NCI-H1417 (cell line): ENCODE measurements at regions not wholly inside any gene's neighbourhood (a gene's known extent, or its start where the extent isn't known, plus 50 kb on each side); places are given as distances from the start of the nearest gene placed in this dataset.

Source experiments
- DNase-seq, 3 experiments: peaks; one replicate each; lab custom pipeline; 2025; lab: John Stamatoyannopoulos, UW

DNA sequence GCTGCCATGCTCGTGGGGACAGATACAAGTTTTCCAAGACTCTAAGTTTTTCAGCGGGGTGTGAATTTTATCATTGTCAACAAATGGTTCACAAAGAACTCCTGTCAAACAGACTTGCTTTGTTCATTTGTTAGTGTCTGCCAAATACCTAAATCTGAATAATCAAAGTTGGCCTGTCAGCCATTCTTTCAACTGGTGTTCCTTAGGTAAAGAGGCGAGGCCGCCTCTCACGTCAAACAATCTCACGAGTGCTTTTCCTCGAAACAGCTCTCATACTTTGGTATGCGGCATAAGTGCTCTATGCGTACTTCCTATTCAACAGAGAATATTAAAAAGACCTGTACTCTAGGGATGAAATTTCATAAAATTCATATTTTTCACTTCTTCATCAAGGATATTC is 51.4 kb upstream of the KANK4 start:
- DNase-seq: no peak

DNA sequence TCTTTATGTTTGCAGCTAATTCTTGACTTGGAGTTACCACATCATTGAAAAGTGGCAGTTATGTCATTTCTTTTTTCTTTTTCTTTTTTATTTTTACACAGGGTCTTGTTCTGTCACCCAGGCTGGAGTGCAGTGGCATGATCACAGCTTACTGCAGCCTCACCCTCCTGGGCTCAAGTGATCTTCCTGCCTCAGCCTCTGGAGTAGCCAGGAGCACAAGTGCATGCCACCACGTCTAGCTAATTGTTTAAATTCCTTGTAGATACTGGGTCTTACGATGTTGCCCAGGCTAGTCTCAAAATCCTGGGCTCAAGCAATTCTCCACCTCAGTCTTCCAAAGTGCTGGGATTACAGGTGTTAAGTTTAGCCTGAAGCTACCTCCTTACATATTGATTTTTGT is 52.1 kb upstream of the KANK4 start:
- no peak for DNase-seq

DNA sequence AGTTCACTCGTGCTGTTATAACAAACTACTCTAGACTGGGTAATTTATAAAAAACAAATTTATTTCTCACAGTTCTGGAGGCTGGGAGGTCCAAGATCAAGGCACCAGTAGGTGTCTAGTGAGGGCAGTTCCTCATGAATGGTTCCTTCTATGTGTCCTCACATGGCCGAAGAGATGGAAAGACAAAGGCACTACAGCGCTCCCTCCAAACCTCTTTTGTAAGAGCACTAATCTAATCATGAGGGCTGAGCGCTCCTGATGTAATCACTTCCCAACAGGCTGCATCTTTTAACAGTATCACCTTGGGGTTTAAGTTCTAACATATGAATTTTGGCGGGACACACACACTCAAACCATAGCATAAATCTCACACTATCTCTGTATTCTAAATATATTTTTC is 54.0 kb upstream of the KANK4 start:
- no peak for DNase-seq

DNA sequence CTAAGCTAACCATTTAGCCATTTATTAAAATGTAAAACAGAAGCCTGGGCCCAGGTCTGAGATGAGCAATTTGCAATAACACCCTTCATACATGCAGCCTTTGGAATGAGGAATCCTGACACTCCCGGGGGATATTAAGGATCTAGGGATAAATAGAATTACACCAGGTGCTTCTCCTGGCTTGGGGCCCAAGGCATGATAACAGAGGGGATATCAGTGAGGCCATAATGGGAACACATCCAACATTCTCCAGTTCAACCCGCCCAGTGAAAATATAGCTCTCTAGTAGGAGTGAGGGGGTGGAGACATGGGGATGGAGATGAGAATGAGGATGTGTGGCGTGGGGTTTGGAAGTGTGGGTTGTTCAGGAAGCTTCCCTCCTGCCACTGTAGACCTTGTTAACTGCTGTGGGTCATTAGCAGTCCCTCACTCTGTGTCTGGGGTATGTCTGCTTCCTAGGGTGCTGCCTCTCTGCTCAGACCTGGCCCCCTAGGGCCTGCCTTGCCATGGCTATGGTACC is 57.9 kb upstream of the KANK4 start:
- DNase-seq: no peak

DNA sequence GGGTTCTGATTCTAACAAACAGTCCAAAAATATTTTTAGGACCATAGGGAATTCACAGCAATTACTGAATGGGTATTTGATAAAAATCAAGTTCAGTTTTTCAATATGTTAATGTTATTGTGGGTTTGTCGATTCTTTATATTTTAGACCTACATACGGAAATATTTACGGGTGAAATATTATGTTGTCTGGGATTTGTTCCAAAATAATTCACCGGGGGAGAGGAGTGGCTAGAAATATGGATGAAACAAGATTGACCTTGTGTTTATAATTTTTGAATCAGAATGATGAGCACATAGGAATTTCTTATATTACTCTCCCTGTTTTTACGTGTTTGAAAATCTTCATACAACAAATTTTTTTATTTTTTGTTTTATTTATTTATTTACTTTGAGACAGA is 56.7 kb upstream of the USP1 start:
- no peak for DNase-seq

DNA sequence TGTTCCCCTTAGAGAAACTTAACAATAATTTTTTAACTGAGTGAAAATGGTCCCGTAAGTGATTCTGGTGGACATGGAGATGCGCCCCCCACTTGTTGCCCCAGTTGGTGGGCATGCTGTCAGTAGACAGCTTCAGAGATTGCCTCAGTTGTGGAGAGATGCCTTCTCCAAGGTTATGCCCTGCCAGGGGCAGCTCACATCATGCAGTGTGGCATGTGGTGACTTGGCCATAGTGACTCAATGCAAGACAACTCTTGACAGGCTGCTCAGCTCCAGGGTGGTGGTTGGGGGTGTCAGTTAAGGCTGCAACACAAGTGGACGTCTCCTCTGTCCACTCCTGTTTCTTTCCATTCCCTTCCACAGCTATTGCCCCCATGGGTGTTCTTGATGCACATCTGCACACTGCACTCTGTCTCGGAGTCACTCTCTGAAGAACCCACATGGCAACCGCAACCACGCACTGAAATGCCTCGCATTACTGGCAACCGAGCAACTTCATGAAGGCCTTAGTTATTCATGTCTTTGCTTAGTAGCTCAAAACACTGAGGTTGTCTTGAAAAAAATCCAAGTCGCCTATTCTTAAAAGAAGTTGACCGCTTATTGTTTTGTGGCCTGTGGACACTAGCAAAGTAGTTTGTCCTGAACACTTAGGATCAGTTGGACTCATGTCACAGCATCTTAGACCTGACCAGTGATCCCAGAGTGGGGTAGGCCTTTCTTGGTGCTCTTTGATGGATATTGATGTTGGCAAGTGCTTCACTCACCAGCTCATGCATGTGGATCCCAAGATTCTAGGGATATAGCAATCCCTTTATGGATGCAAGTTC is 54.8 kb upstream of the USP1 start:
- DNase-seq: no peak

- no peak for DNase-seq
Observed at GRCh38 chr1:62382658-62382955, 54.2 kb upstream of the USP1 start.

DNA sequence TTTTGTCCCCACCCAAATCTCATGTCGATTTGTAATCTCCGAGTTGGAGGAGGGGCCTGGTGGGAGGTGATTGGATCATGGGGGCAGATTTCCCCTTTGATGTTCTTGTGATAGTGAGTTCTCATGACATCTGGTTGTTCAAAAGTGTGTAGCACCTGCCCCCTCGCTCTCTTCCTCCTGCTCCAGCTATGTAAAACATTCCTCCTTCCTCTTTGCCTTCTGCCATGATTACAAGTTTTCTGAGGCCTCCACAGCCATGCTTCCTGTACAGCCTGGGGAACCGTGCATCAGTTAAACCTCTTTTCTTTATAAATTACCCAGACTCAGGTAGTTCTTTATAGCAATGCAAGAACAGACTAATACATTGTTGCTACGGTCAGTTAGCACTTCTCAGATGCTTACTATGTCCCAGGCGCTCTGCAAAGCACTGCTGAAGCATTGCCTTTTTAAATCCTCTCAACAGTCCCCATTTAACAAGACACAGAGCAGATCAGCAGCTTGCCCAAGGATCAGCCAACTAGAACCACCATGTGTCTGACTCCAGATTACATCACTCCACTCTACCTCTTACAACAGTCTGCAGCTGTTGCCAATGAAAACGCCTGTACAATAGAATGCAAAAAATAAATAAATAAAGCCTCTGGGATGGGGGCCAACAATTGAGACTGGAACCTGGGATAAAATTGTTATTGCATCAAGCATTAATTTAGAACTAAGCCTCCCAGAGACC is 52.4 kb upstream of the USP1 start:
- DNase-seq: peak; percentile 5 to 42 (median 18)

- DNase-seq: no peak
Observed at GRCh38 chr1:62385923-62386322, 50.9 kb upstream of the USP1 start.

DNA sequence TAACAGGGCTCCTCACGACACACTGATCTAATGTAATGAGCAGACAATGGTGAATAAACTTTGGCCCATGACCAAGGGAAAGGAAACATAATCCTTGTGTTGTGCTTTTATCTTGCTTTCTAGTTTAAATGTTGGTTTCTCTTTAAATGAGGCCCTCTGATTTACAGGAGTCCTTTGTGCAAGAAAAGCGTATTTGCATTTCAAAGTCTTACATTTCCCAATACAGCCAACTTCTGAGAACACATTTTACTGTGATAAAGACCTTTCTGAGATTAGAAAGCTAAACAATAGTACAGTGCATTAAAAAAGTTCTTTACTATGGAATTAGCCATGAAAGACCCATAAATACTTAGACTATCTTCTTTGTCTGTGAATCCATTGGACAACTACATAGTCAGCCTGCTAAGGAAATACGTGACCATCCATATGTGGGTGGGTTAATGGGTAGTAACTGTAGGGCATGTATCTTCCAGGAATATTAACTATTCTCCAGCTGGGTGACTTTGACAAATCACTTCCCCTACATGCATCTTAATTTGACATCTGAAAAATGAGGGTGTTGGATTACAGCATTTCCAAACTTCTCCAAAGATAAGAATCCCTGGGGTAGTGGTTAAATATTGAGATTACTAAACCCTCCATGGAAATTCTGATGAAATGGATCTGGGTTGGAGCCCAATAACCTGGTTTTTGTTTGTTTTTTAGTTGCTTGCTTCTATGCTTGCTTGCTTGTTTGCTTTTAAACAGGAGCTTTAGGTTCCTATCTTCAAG is 50.3 kb upstream of the USP1 start:
- DNase-seq: no peak
